PC-9 (cell line): ENCODE measurements at regions not wholly inside any gene's neighbourhood (a gene's known extent, or its start where the extent isn't known, plus 50 kb on each side); places are given as distances from the start of the nearest gene placed in this dataset.

Source experiments
- BruUV-seq: library from RNA; stranded (reverse); fragments of 400-500 nt; replicated peaks from 2 replicates; lab custom pipeline; 2021; lab: Mats Ljungman, UMichigan
- CTCF ChIA-PET: fragments of 300-600 bp; sonication (Branson Sonifier 250); formaldehyde crosslinking; loops from one replicate; lab custom pipeline; 2022; ENCODE audit warnings: antibody characterized with exemption; lab: Charles Lee
- POLR2A ChIA-PET: fragments of 300-600 bp; sonication (Branson Sonifier 250); formaldehyde crosslinking; loops from one replicate; lab custom pipeline; 2022; ENCODE audit warnings: antibody characterized with exemption; ENCODE audit not compliant: unreplicated experiment; lab: Charles Lee
- DNase-seq, 2 experiments: peaks; one replicate each; pipeline versions ENCODE4 v3.0.0 to v3.0.0-alpha.2; 2015 to 2022; ENCODE audit warnings: mixed read lengths in 1 of 2
- H2AFZ ChIP-seq: fragments of 200-600 bp; sonication (generic); 2 replicates; pipeline ENCODE4 v1.8.1; 2017; ENCODE audit warnings: antibody characterized with exemption
- H3F3A ChIP-seq: fragments of 200-600 bp; sonication (generic); 2 replicates; pipeline ENCODE4 v1.8.1; 2017; ENCODE audit warnings: antibody characterized with exemption, mild to moderate bottlenecking, low read depth; ENCODE audit not compliant: insufficient read depth
- H3K27ac ChIP-seq: fragments of 200-600 bp; sonication (generic); 2 replicates; pipeline ENCODE4 v1.6.1; 2016; ENCODE audit warnings: mixed run types
- H3K27me3 ChIP-seq: fragments of 200-600 bp; sonication (generic); 2 replicates; pipeline ENCODE4 v1.6.1; 2016; ENCODE audit warnings: low read depth, mixed run types; ENCODE audit not compliant: insufficient read depth
- H3K36me3 ChIP-seq: fragments of 200-600 bp; sonication (generic); 2 replicates; pipeline ENCODE4 v1.6.1; 2016; ENCODE audit warnings: low read depth, mixed run types
- H3K4me1 ChIP-seq: fragments of 200-600 bp; sonication (generic); replicated peaks from 2 replicates; pipeline ENCODE4 v1.6.1; 2016; ENCODE audit warnings: mixed run types; ENCODE audit not compliant: insufficient read depth
- H3K4me2 ChIP-seq: fragments of 200-600 bp; sonication (generic); 2 replicates; pipeline ENCODE4 v1.6.1; 2017; ENCODE audit warnings: mixed run types
- H3K4me3 ChIP-seq: fragments of 200-600 bp; sonication (generic); 2 replicates; pipeline ENCODE4 v1.6.1; 2016; ENCODE audit warnings: mixed run types
- H3K79me2 ChIP-seq: fragments of 200-600 bp; sonication (generic); 2 replicates; pipeline ENCODE4 v1.6.1; 2017; ENCODE audit warnings: low read depth, mixed run types
- H3K9me2 ChIP-seq: fragments of 200-600 bp; sonication (generic); 2 replicates; pipeline ENCODE4 v1.8.1; 2017; ENCODE audit warnings: mild to moderate bottlenecking; ENCODE audit not compliant: insufficient read depth
- H3K9me3 ChIP-seq: fragments of 200-600 bp; sonication (generic); 2 replicates; pipeline ENCODE4 v1.8.1; 2016; ENCODE audit warnings: low read depth; ENCODE audit not compliant: insufficient read depth
- H4K20me1 ChIP-seq: fragments of 200-600 bp; sonication (generic); 2 replicates; pipeline ENCODE4 v1.8.1; 2017; ENCODE audit not compliant: insufficient read depth
- EZH2 ChIP-seq: fragments of 200-600 bp; sonication (generic); IDR thresholded peaks from 2 replicates; pipeline ENCODE4 v1.8.0; 2017; ENCODE audit warnings: antibody characterized with exemption, low read depth
- intact Hi-C: fragments of 100-400 bp; cut with micrococcal nuclease; formaldehyde crosslinking; loops from one replicate; pipeline ENCODE4 v1.10.0; 2022; ENCODE audit not compliant: unreplicated experiment
- TF ChIP-seq, protein P1 (sequence below): fragments of 200-600 bp; sonication (generic); conservative IDR thresholded peaks from 2 replicates; pipeline ENCODE4 v1.6.1; 2017; ENCODE audit warnings: mixed run types, antibody characterized with exemption, mild to moderate bottlenecking, moderate library complexity

DNA sequence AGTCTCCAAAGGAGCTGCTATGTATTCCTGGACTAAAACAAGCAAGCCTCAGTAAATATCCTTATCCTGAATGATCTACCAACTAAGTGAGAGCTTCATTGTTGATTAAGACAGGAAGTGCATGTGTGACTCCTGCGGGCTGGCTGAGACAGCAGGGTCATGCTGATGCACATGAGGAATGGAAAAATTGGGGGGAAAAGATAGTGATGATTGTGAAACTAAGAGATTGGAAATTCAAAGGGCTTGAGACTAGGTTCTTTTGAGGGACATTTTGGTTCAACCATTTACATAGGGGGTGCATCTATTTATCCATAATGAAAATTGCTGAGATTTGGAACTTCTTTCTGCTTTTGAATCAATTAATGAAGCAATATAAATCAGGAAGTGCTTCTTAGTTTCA lies 61.1 kb upstream of the C1QTNF7 start:
- intact Hi-C loops = no loop called here
- DNase-seq = no peak
- TF ChIP-seq, protein P1, sequence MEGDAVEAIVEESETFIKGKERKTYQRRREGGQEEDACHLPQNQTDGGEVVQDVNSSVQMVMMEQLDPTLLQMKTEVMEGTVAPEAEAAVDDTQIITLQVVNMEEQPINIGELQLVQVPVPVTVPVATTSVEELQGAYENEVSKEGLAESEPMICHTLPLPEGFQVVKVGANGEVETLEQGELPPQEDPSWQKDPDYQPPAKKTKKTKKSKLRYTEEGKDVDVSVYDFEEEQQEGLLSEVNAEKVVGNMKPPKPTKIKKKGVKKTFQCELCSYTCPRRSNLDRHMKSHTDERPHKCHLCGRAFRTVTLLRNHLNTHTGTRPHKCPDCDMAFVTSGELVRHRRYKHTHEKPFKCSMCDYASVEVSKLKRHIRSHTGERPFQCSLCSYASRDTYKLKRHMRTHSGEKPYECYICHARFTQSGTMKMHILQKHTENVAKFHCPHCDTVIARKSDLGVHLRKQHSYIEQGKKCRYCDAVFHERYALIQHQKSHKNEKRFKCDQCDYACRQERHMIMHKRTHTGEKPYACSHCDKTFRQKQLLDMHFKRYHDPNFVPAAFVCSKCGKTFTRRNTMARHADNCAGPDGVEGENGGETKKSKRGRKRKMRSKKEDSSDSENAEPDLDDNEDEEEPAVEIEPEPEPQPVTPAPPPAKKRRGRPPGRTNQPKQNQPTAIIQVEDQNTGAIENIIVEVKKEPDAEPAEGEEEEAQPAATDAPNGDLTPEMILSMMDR = no peak
- no peak for TF ChIP-seq EZH2
- H4K20me1 ChIP-seq = no peaks in the 10 kb centered on the region
- BruUV-seq = no TSS peak
- H3K27ac ChIP-seq = no peak overlapping the region
- no peaks in the 10 kb centered on the region for H3K27me3 ChIP-seq
- no peak overlapping the region for H3K4me3 ChIP-seq
- ChIA-PET CTCF (no interaction called here), POLR2A (no interaction called here)
- H2AFZ ChIP-seq = no peak overlapping the region
- no peak overlapping the region for H3K4me2 ChIP-seq
- H3K9me3 ChIP-seq = no peaks in the 10 kb centered on the region
- no peaks in the 10 kb centered on the region for H3K9me2 ChIP-seq
- no peaks in the 10 kb centered on the region for H3K36me3 ChIP-seq
- no peaks in the 10 kb centered on the region for H3F3A ChIP-seq
- H3K4me1 ChIP-seq = no peaks in the 10 kb centered on the region
- no peaks in the 10 kb centered on the region for H3K79me2 ChIP-seq

- H3K9me3 ChIP-seq = no peaks in the 10 kb centered on the region
- no peaks in the 10 kb centered on the region for H3K36me3 ChIP-seq
- no peaks in the 10 kb centered on the region for H3K27me3 ChIP-seq
- H3K27ac ChIP-seq = no peak overlapping the region
- no peak for TF ChIP-seq EZH2
- TF ChIP-seq, protein P1 = no peak
- DNase-seq = no peak
- no TSS peak for BruUV-seq
- POLR2A ChIA-PET = no interaction called here
- no peak overlapping the region for H3K4me3 ChIP-seq
- no peak overlapping the region for H3K4me2 ChIP-seq
- CTCF ChIA-PET = no interaction called here
- H2AFZ ChIP-seq = no peak overlapping the region
- no peaks in the 10 kb centered on the region for H3K4me1 ChIP-seq
- intact Hi-C loops = no loop called here
- H3K79me2 ChIP-seq = no peaks in the 10 kb centered on the region
- H4K20me1 ChIP-seq = no peaks in the 10 kb centered on the region
- no peaks in the 10 kb centered on the region for H3K9me2 ChIP-seq
- H3F3A ChIP-seq = no peaks in the 10 kb centered on the region
Measured at GRCh38 chr4:15368856-15369255, 59.0 kb upstream of the C1QTNF7 start.

- ChIA-PET POLR2A (no interaction called here), CTCF (no interaction called here)
Measured at GRCh38 chr4:15370296-15370695, 57.5 kb upstream of the C1QTNF7 start.

More at GRCh38 chr4:15370296-15370695, 57.5 kb upstream of the C1QTNF7 start:
- Histone ChIP-seq H3K79me2 (no peaks in the 10 kb centered on the region), H3K9me3 (no peaks in the 10 kb centered on the region), H3F3A (no peaks in the 10 kb centered on the region), H3K4me1 (no peaks in the 10 kb centered on the region), H3K36me3 (no peaks in the 10 kb centered on the region), H3K27me3 (no peaks in the 10 kb centered on the region), H3K4me2 (no peak overlapping the region), H3K27ac (no peak overlapping the region), H3K9me2 (no peaks in the 10 kb centered on the region), H3K4me3 (no peak overlapping the region), H4K20me1 (no peaks in the 10 kb centered on the region), H2AFZ (no peak overlapping the region)
- TF ChIP-seq, protein P1 = no peak
- TF ChIP-seq EZH2 = no peak
- no TSS peak for BruUV-seq
- DNase-seq = no peak
- intact Hi-C loops = no loop called here
